Parathyroid adenoma (tissue), 2 donors: ENCODE measurements at regions not wholly inside any gene's neighbourhood (a gene's known extent, or its start where the extent isn't known, plus 50 kb on each side); places are given as distances from the start of the nearest gene placed in this dataset.

Source experiments
- H2AFZ ChIP-seq: fragments of 300-600 bp; sonication (generic); one replicate; pipeline ENCODE4 v1.7.0; 2017; ENCODE audit warnings: antibody characterized with exemption, mild to moderate bottlenecking
- H3K27ac ChIP-seq: fragments of 300-600 bp; sonication (generic); one replicate; pipeline ENCODE4 v1.7.0; 2017
- H3K27me3 ChIP-seq: fragments of 300-600 bp; sonication (generic); one replicate; pipeline ENCODE4 v1.7.0; 2017; ENCODE audit warnings: low read length; ENCODE audit not compliant: control insufficient read depth, insufficient read depth
- H3K36me3 ChIP-seq: fragments of 300-600 bp; sonication (generic); one replicate; pipeline ENCODE4 v1.7.0; 2017; ENCODE audit warnings: low read length; ENCODE audit not compliant: control insufficient read depth, insufficient read depth
- H3K4me1 ChIP-seq: fragments of 300-600 bp; sonication (generic); one replicate; pipeline ENCODE4 v1.7.0; 2017; ENCODE audit warnings: control low read depth
- H3K4me2 ChIP-seq: fragments of 300-600 bp; sonication (generic); one replicate; pipeline ENCODE4 v1.7.0; 2017; ENCODE audit warnings: low read length
- H3K4me3 ChIP-seq: fragments of 300-600 bp; sonication (generic); one replicate; pipeline ENCODE4 v1.7.0; 2017; ENCODE audit warnings: low read depth, low read length
- H3K79me2 ChIP-seq: fragments of 300-600 bp; sonication (generic); one replicate; pipeline ENCODE4 v1.7.0; 2017; ENCODE audit warnings: control low read depth
- H3K9ac ChIP-seq: fragments of 300-600 bp; sonication (generic); one replicate; pipeline ENCODE4 v1.7.0; 2017; ENCODE audit warnings: mild to moderate bottlenecking
- H3K9me3 ChIP-seq: fragments of 300-600 bp; sonication (generic); one replicate; pipeline ENCODE4 v1.7.0; 2017; ENCODE audit warnings: low read length; ENCODE audit not compliant: control insufficient read depth
- CTCF ChIP-seq: fragments of 300-600 bp; sonication (generic); IDR thresholded peaks from one replicate; pipeline ENCODE4 v1.7.0; 2017; ENCODE audit warnings: antibody characterized with exemption, mild to moderate bottlenecking
- donor health status: primary hyperparathyroidism.

DNA sequence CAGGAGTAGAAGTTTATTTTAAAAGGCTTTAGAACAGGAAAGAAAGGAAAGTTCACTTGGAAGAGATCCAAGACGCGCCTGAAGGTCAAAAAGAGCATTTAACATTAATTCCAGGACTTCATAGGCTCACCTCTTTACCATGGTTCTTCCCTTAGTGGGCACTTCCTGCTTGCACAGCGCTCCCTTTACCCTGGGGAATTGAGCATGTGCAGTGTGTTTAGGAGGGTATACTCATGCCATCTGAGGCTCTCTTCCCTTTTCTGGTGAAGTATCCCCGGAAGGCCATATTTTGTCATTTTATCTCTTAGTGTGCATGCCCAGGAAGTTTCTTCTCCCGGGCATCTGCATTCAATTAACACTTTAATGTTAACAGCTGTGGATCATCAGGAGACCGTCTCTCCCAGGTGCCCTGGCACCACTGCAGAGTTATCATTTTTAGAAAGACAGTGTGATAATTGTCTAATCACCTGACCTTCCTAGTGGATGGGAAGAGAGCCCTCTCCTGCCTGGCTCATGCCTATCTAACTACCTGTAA lies 66.1 kb upstream of the ABCC4 start:
- Histone ChIP-seq H3K27me3 (no peaks in the 10 kb centered on the region), H3K4me2 (no peak overlapping the region), H2AFZ (peak overlapping the region; percentile 50), H3K9ac (no peak overlapping the region), H3K79me2 (no peaks in the 10 kb centered on the region), H3K27ac (no peak overlapping the region), H3K4me1 (no peaks in the 10 kb centered on the region), H3K4me3 (no peak overlapping the region), H3K9me3 (no peaks in the 10 kb centered on the region), H3K36me3 (no peaks in the 10 kb centered on the region)
- no peak for TF ChIP-seq CTCF

DNA sequence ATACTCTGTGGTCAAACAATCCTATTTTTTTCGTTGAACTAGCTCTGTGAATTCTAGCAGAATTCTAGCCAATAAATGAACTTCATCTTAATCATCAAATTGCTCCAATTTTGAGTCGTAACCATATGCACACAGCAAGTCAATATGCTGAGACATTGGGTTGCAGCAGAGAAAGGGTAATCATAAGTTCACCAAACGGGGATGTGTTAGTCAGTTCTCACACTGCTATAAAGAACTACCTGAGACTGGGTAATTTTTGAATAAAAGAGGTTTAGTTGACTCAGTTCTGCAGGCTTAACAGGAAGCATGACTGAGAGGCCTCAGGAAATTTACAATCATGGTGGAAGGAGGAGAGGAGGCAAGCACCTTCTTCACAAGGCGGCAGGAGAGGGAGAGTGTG lies 67.7 kb upstream of the ABCC4 start:
- Histone ChIP-seq H3K36me3 (no peaks in the 10 kb centered on the region), H3K9me3 (no peaks in the 10 kb centered on the region), H3K4me1 (no peaks in the 10 kb centered on the region), H3K79me2 (no peaks in the 10 kb centered on the region), H2AFZ (no peak overlapping the region), H3K27ac (no peak overlapping the region), H3K4me3 (no peak overlapping the region), H3K9ac (no peak overlapping the region), H3K4me2 (no peak overlapping the region), H3K27me3 (no peaks in the 10 kb centered on the region)
- no peak for TF ChIP-seq CTCF

GRCh38 chr13:95375706-95376105 lies 74.5 kb upstream of the ABCC4 start:
- no peak overlapping the region for H3K27ac ChIP-seq
- H3K9ac ChIP-seq, result no peak overlapping the region
- H3K9me3 ChIP-seq, result no peaks in the 10 kb centered on the region
- no peak overlapping the region for H3K4me3 ChIP-seq
- no peak overlapping the region for H2AFZ ChIP-seq
- no peak overlapping the region for H3K4me2 ChIP-seq
- H3K36me3 ChIP-seq, result no peaks in the 10 kb centered on the region
- TF ChIP-seq CTCF, result no peak
- no peaks in the 10 kb centered on the region for H3K79me2 ChIP-seq
- H3K27me3 ChIP-seq, result no peaks in the 10 kb centered on the region
- peaks cover 2% of the 10 kb centered on the region for H3K4me1 ChIP-seq

DNA sequence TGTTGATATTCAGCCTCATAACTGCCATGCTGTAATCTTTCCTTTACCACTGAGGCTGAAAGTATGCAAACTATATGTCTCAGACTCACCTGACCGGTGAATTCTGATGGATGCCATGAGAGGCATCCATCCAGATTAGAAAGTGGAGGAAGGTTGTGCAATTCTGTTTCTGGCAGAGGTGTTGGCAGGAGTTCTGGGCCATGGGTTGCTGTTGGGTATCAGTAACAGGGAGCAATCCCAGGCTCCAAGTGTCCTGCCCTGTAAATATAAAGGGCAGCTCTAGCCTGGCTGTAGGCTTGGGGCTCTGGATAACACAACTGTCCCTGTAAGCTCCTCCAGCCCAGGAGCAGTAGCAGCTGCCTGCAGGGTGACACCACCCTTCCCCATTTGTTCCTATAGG lies 77.4 kb upstream of the ABCC4 start:
- H2AFZ ChIP-seq, result no peak overlapping the region
- peaks cover 4% of the 10 kb centered on the region for H3K4me1 ChIP-seq
- no peak overlapping the region for H3K4me3 ChIP-seq
- no peaks in the 10 kb centered on the region for H3K27me3 ChIP-seq
- TF ChIP-seq CTCF, result no peak
- no peaks in the 10 kb centered on the region for H3K9me3 ChIP-seq
- H3K4me2 ChIP-seq, result no peak overlapping the region
- no peaks in the 10 kb centered on the region for H3K36me3 ChIP-seq
- H3K9ac ChIP-seq, result no peak overlapping the region
- no peak overlapping the region for H3K27ac ChIP-seq
- H3K79me2 ChIP-seq, result no peaks in the 10 kb centered on the region

GRCh38 chr13:95380468-95381211 lies 79.4 kb upstream of the ABCC4 start:
- no peaks in the 10 kb centered on the region for H3K9me3 ChIP-seq
- no peaks in the 10 kb centered on the region for H3K27me3 ChIP-seq
- H3K9ac ChIP-seq, result no peak overlapping the region
- TF ChIP-seq CTCF, result peak; percentile 72
- H2AFZ ChIP-seq, result no peak overlapping the region
- H3K27ac ChIP-seq, result no peak overlapping the region
- H3K4me1 ChIP-seq, result peaks cover 4% of the 10 kb centered on the region
- H3K4me2 ChIP-seq, result peak overlapping the region; percentile 49
- H3K4me3 ChIP-seq, result no peak overlapping the region
- no peaks in the 10 kb centered on the region for H3K79me2 ChIP-seq
- H3K36me3 ChIP-seq, result no peaks in the 10 kb centered on the region
